K562 (cell line): ENCODE measurements at regions not wholly inside any gene's neighbourhood (a gene's known extent, or its start where the extent isn't known, plus 50 kb on each side); places are given as distances from the start of the nearest gene placed in this dataset.

Source experiments
- ATAC-seq: fragments of 200-7000 bp; cut with Tn5 transposase; 3 replicates; pipeline ENCODE4 v1.9.1; 2020; ENCODE audit warnings: moderate library complexity
- BruUV-seq: library from RNA; stranded (reverse); fragments of 400-500 nt; replicated peaks from 2 replicates; lab custom pipeline; 2021; lab: Mats Ljungman, UMichigan
- CTCF ChIA-PET: fragments of 300-600 bp; formaldehyde crosslinking; extraction: SDS; loops from one replicate; lab custom pipeline; 2021; ENCODE audit warnings: low intra/inter-chr PET ratio; lab: Yijun Ruan, JAX
- POLR2A ChIA-PET: fragments of 300-600, 350-650 bp; sonication (Branson Sonifier 250); formaldehyde crosslinking; extraction: SDS; loops from one replicate; lab custom pipeline; 2021; ENCODE audit warnings: antibody characterized with exemption, inconsistent platforms; lab: Yijun Ruan, JAX
- DNase-seq, 4 experiments: peaks; one replicate each; pipeline versions ENCODE4 v3.0.0 to v3.0.0-alpha.2; 2011 to 2018; ENCODE audit warnings: low spot score in 3 of 4, mixed read lengths in 3 of 4; ENCODE audit errors: extremely low read depth in 1 of 4
- FAIRE-seq: peaks from 2 replicates; lab custom pipeline; 2011; peaks lifted over from hg19 to GRCh38; lab: Jason Lieb, UNC
- H2AFZ ChIP-seq: 2 replicates; pipeline ENCODE4 v1.6.0; 2011; ENCODE audit warnings: low read depth, low read length, control low read depth, inconsistent platforms
- H3K27ac ChIP-seq: fragments of 200-600 bp; 3 replicates; pipeline ENCODE4 v1.8.0; 2011; ENCODE audit warnings: low read depth, mild to moderate bottlenecking, control low read depth, inconsistent platforms, low read length, moderate library complexity, mixed read lengths; ENCODE audit errors: extremely low read depth
- H3K27me3 ChIP-seq, 2 experiments: fragments of 300-600 bp in 1 of 2; 2 replicates in 1 of 2; 3 replicates in 1 of 2; pipeline versions ENCODE4 v1.6.0 to v1.8.0; 2011; ENCODE audit warnings: inconsistent platforms in 2 of 2, low read length in 2 of 2, mild to moderate bottlenecking in 1 of 2, mixed read lengths in 1 of 2, moderate library complexity in 1 of 2; ENCODE audit not compliant: control insufficient read depth in 2 of 2, insufficient read depth in 2 of 2
- H3K36me3 ChIP-seq: fragments of 300-600 bp; 3 replicates; pipeline ENCODE4 v1.8.0; 2011; ENCODE audit warnings: mild to moderate bottlenecking, low read length, inconsistent platforms; ENCODE audit not compliant: control insufficient read depth, insufficient read depth
- H3K4me1 ChIP-seq, 2 experiments: fragments of 200-600 bp in 1 of 2; replicated peaks in 1 of 2; 2 replicates in 1 of 2; 3 replicates in 1 of 2; pipeline versions ENCODE4 v1.5.1 to v1.8.0; 2011; ENCODE audit warnings: inconsistent platforms in 2 of 2, low read length in 2 of 2, mild to moderate bottlenecking in 1 of 2, mixed read lengths in 1 of 2, moderate library complexity in 1 of 2; ENCODE audit not compliant: control insufficient read depth in 2 of 2, insufficient read depth in 2 of 2
- H3K4me2 ChIP-seq: 2 replicates; pipeline ENCODE4 v1.6.1; 2011; ENCODE audit warnings: low read length, control low read depth, inconsistent platforms, mixed read lengths; ENCODE audit not compliant: insufficient read depth
- H3K4me3 ChIP-seq: fragments of 200-600 bp; sonication (generic), shearing (Covaris generic); 2 replicates; pipeline ENCODE4 v1.5.1; 2016; ENCODE audit warnings: control low read depth, inconsistent platforms
- H3K79me2 ChIP-seq: fragments of 200-600 bp; 3 replicates; pipeline ENCODE4 v1.8.0; 2011; ENCODE audit warnings: low read length, inconsistent platforms; ENCODE audit not compliant: control insufficient read depth, insufficient read depth
- H3K9ac ChIP-seq, 2 experiments: 2 replicates each; pipeline versions ENCODE4 v1.6.0 to v1.6.1; 2011; ENCODE audit warnings: low read depth in 2 of 2, low read length in 2 of 2, control low read depth in 1 of 2, inconsistent platforms in 1 of 2, mild to moderate bottlenecking in 1 of 2, mixed read lengths in 1 of 2; ENCODE audit not compliant: insufficient read depth in 1 of 2
- H3K9me1 ChIP-seq: one replicate; pipeline ENCODE4 v1.6.0; 2011; ENCODE audit warnings: inconsistent platforms, mild to moderate bottlenecking, low read length, moderate library complexity; ENCODE audit not compliant: control insufficient read depth, insufficient read depth
- H3K9me3 ChIP-seq: replicated peaks from 2 replicates; pipeline ENCODE4 v1.5.1; 2011; ENCODE audit warnings: low read depth, low read length, inconsistent platforms; ENCODE audit not compliant: control insufficient read depth, insufficient read depth
- H4K20me1 ChIP-seq: replicated peaks from 2 replicates; pipeline ENCODE4 v1.6.1; 2011; ENCODE audit warnings: low read length, inconsistent platforms, mixed read lengths; ENCODE audit not compliant: control insufficient read depth, insufficient read depth
- ARID1B ChIP-seq: fragments of 450-650 bp; IDR thresholded peaks from 2 replicates; pipeline ENCODE4 v1.6.1; 2016; ENCODE audit warnings: antibody characterized with exemption, mild to moderate bottlenecking, inconsistent platforms
- BRF2 ChIP-seq: IDR thresholded peaks from 3 replicates; pipeline ENCODE4 v1.6.1; 2011; ENCODE audit warnings: borderline replicate concordance, mild to moderate bottlenecking; ENCODE audit not compliant: insufficient read length, insufficient read depth
- HDAC1 ChIP-seq, 2 experiments: fragments of 450-650 bp; IDR thresholded peaks; 2 replicates each; pipeline ENCODE4 v1.6.1; 2016 to 2017; ENCODE audit warnings: inconsistent platforms in 1 of 2, mild to moderate bottlenecking in 1 of 2, moderate library complexity in 1 of 2
- NR1H2 ChIP-seq: sonication (generic); formaldehyde crosslinking; IDR thresholded peaks from 2 replicates; pipeline ENCODE4 v1.4.0; 2020; ENCODE audit warnings: mild to moderate bottlenecking, missing genetic modification reagents
- RBM39 ChIP-seq: fragments of 200-400 bp; formaldehyde crosslinking; optimal IDR thresholded peaks from 2 replicates; pipeline ENCODE3; 2018; ENCODE audit warnings: low read depth, low read length
- SMAD3 ChIP-seq: fragments of 450-650 bp; formaldehyde crosslinking; conservative IDR thresholded peaks from 2 replicates; pipeline ENCODE4 v1.4.0; 2020; ENCODE audit warnings: mild to moderate bottlenecking
- STAT5A ChIP-seq: IDR thresholded peaks from 2 replicates; pipeline ENCODE4 v1.6.1; 2012; ENCODE audit warnings: low read length, inconsistent platforms, borderline replicate concordance
- ZNF165 ChIP-seq: fragments of 250-450 bp; sonication (Bioruptor Pico); IDR thresholded peaks from 2 replicates; pipeline ENCODE4 v1.4.0; 2020; ENCODE audit warnings: borderline replicate concordance
- ZNF511 ChIP-seq: sonication (generic); formaldehyde crosslinking; IDR thresholded peaks from 2 replicates; pipeline ENCODE4 v1.8.0; 2022; ENCODE audit warnings: mild to moderate bottlenecking, missing genetic modification reagents
- WGBS: fragments of 100-300 bp; shearing (Covaris generic); methylation state at CpG from one replicate; pipeline ENCODE4 v1.1.6; 2016; ENCODE audit warnings: low coverage, mixed read lengths; ENCODE audit not compliant: insufficient coverage; ENCODE audit errors: missing lambda C conversion rate; 5-methylcytosine and 5-hydroxymethylcytosine counted together
- in situ Hi-C: fragments of 300-500 bp; cut with MboI; formaldehyde crosslinking; loops from 4 replicates; pipeline ENCODE4 v1.15.0; 2018; ENCODE audit warnings: inconsistent platforms, mixed read lengths
- intact Hi-C: fragments of 100-400 bp; cut with micrococcal nuclease; formaldehyde crosslinking; loops from 2 replicates; pipeline ENCODE4 v1.14.2; 2022

GRCh38 chr14:97441740-97442362, 644.7 kb downstream of the VRK1 start (continued):
- TF ChIP-seq ARID1B (no peak), RBM39 (no peak), NR1H2 (no peak)
- TF ChIP-seq, all 486 proteins: peak for 0

- no peak for DNase-seq
- 0% methylated on average over 2 of the region's 2 CpGs for WGBS
- no peaks in the 10 kb centered on the region for H3K79me2 ChIP-seq
- no TSS peak for BruUV-seq
- H3K9ac ChIP-seq = no peak overlapping the region
- no peak for FAIRE-seq
- ChIA-PET POLR2A (no interaction called here), CTCF (no interaction called here)
- TF ChIP-seq HDAC1 (IDR thresholded peaks at IDR 0.05) (no peak), SMAD3 (CRISPR knock-in tag) (no peak), ZNF511 (no peak), BRF2 (no peak), ZNF165 (CRISPR knock-in tag) (no peak), STAT5A (no peak)
- H3K4me3 ChIP-seq = no peak overlapping the region
- no peaks in the 10 kb centered on the region for H3K36me3 ChIP-seq
- no peaks in the 10 kb centered on the region for H3K9me1 ChIP-seq
- no peaks in the 10 kb centered on the region for H3K4me1 ChIP-seq
- H2AFZ ChIP-seq = no peak overlapping the region
- in situ Hi-C loops (no loop called here), intact Hi-C loops (no loop called here)
- no peaks in the 10 kb centered on the region for H4K20me1 ChIP-seq
- H3K9me3 ChIP-seq = no peaks in the 10 kb centered on the region
- H3K27me3 ChIP-seq = no peaks in the 10 kb centered on the region
- no peak overlapping the region for H3K4me2 ChIP-seq
- ATAC-seq = no peak
- no peak overlapping the region for H3K27ac ChIP-seq
Observed at GRCh38 chr14:97442363-97442762, 645.2 kb downstream of the VRK1 start.
